HepG2 (cell line): ENCODE measurements at regions not wholly inside any gene's neighbourhood (a gene's known extent, or its start where the extent isn't known, plus 50 kb on each side); places are given as distances from the start of the nearest gene placed in this dataset.

Experiments used
- ATAC-seq: fragments of 200-7000 bp; cut with Tn5 transposase; 3 replicates; pipeline ENCODE4 v1.9.1; 2020; ENCODE audit warnings: mild to moderate bottlenecking, moderate library complexity
- BruUV-seq: library from RNA; stranded (reverse); fragments of 400-500 nt; replicated peaks from 2 replicates; lab custom pipeline; 2021; lab: Mats Ljungman, UMichigan
- CTCF ChIA-PET: fragments of 300-600 bp; formaldehyde crosslinking; extraction: SDS; loops from one replicate; lab custom pipeline; 2021; ENCODE audit warnings: low total read pairs, inconsistent platforms, low intra/inter-chr PET ratio; lab: Yijun Ruan, JAX
- POLR2A ChIA-PET: fragments of 350-600 bp; sonication (Branson Sonifier 250); formaldehyde crosslinking; loops from one replicate; lab custom pipeline; 2020; ENCODE audit warnings: antibody characterized with exemption, inconsistent platforms; lab: Yijun Ruan, JAX
- DNase-seq: peaks from one replicate; pipeline ENCODE4 v3.0.0-alpha.2; 2015; ENCODE audit warnings: low spot score
- FAIRE-seq: peaks from 3 replicates; lab custom pipeline; 2011; peaks lifted over from hg19 to GRCh38; lab: Jason Lieb, UNC
- H2AFZ ChIP-seq: one replicate; pipeline ENCODE4 v1.6.1; 2011; ENCODE audit warnings: low read length, inconsistent platforms
- H3K27ac ChIP-seq: fragments of 300-600 bp; 3 replicates; pipeline ENCODE4 v1.8.0; 2011; ENCODE audit warnings: mixed run types, mild to moderate bottlenecking, mixed read lengths, low read length, inconsistent platforms; ENCODE audit not compliant: insufficient read depth; ENCODE audit errors: extremely low read length
- H3K27me3 ChIP-seq, 2 experiments: fragments of 200-600 bp in 1 of 2; 2 replicates in 1 of 2; 3 replicates in 1 of 2; pipeline versions ENCODE4 v1.6.0 to v1.8.0; 2011; ENCODE audit warnings: low read length in 2 of 2, mild to moderate bottlenecking in 2 of 2, moderate library complexity in 2 of 2, inconsistent platforms in 1 of 2; ENCODE audit not compliant: insufficient read depth in 2 of 2, control insufficient read depth in 1 of 2
- H3K36me3 ChIP-seq, 2 experiments: fragments of 200-600 bp in 1 of 2; replicated peaks in 1 of 2; 2 replicates in 1 of 2; 3 replicates in 1 of 2; pipeline versions ENCODE4 v1.5.1 to v1.8.0; 2011; ENCODE audit warnings: low read length in 2 of 2, inconsistent platforms in 1 of 2; ENCODE audit not compliant: insufficient read depth in 2 of 2, control insufficient read depth in 1 of 2
- H3K4me1 ChIP-seq: 2 replicates; pipeline ENCODE4 v1.5.1; 2012; ENCODE audit warnings: low read length, inconsistent platforms; ENCODE audit not compliant: insufficient read depth
- H3K4me2 ChIP-seq: 2 replicates; pipeline ENCODE4 v1.6.0; 2011; ENCODE audit warnings: low read depth, low read length, inconsistent platforms
- H3K4me3 ChIP-seq, 3 experiments: fragments of 200-600 bp in 1 of 3; sonication (generic), shearing (Covaris generic) in 1 of 3; replicated peaks in 1 of 3; 2 replicates each; pipeline ENCODE4 v1.5.1; 2011 to 2016; ENCODE audit warnings: low read length in 3 of 3, inconsistent platforms in 2 of 3, low read depth in 2 of 3, mild to moderate bottlenecking in 2 of 3, control low read depth in 1 of 3, mixed read lengths in 1 of 3; ENCODE audit not compliant: insufficient read depth in 1 of 3
- H3K79me2 ChIP-seq: one replicate; pipeline ENCODE4 v1.6.1; 2011; ENCODE audit warnings: low read length, inconsistent platforms; ENCODE audit not compliant: insufficient read depth
- H3K9ac ChIP-seq: 2 replicates; pipeline ENCODE4 v1.6.0; 2011; ENCODE audit warnings: mild to moderate bottlenecking, low read depth, low read length, inconsistent platforms; ENCODE audit not compliant: insufficient read depth
- H3K9me3 ChIP-seq: 2 replicates; pipeline ENCODE4 v1.5.1; 2012; ENCODE audit warnings: mild to moderate bottlenecking, low read length
- H4K20me1 ChIP-seq: 2 replicates; pipeline ENCODE4 v1.6.0; 2011; ENCODE audit warnings: inconsistent platforms, mild to moderate bottlenecking, low read length, moderate library complexity; ENCODE audit not compliant: insufficient read depth
- CREB1 ChIP-seq, 2 experiments: fragments of 450-650 bp in 1 of 2; IDR thresholded peaks; 2 replicates each; pipeline ENCODE4 v1.6.1; 2016 to 2017; ENCODE audit warnings: control low read depth in 1 of 2, mild to moderate bottlenecking in 1 of 2, missing compliant biosample characterization in 1 of 2, missing genetic modification characterization in 1 of 2
- FOSL2 ChIP-seq: sonication (generic); formaldehyde crosslinking; IDR thresholded peaks from 2 replicates; pipeline ENCODE4 v1.4.0; 2020; ENCODE audit warnings: missing genetic modification reagents
- MAFF ChIP-seq: IDR thresholded peaks from 2 replicates; pipeline ENCODE4 v1.6.1; 2011; ENCODE audit warnings: low read depth, low read length, improper control_type of control experiment
- MAFK ChIP-seq, 2 experiments: IDR thresholded peaks in 1 of 2; conservative IDR thresholded peaks in 1 of 2; 2 replicates each; pipeline ENCODE4 v1.6.1; 2011; ENCODE audit warnings: improper control_type of control experiment in 2 of 2, low read length in 2 of 2
- NFE2L2 ChIP-seq: fragments of 150-350 bp; IDR thresholded peaks from 2 replicates; pipeline ENCODE4 v1.6.1; 2014; ENCODE audit warnings: low read length
- ZBTB46 ChIP-seq: sonication (generic); formaldehyde crosslinking; IDR thresholded peaks from 2 replicates; pipeline ENCODE4 v1.4.0; 2020; ENCODE audit warnings: mild to moderate bottlenecking, missing genetic modification reagents, borderline replicate concordance
- ZNF646 ChIP-seq: sonication (generic); formaldehyde crosslinking; IDR thresholded peaks from 2 replicates; pipeline ENCODE4 v1.9.0; 2021; ENCODE audit warnings: mild to moderate bottlenecking, missing genetic modification reagents
- WGBS: methylation state at CpG from one replicate; pipeline ENCODE4 v1.1.6; 2017; ENCODE audit warnings: low lambda C conversion rate; 5-methylcytosine and 5-hydroxymethylcytosine counted together
- in situ Hi-C: cut with HindIII; loops from 2 replicates; pipeline ENCODE4 v1.10.0; 2017; ENCODE audit warnings: low pct_unique_long_range_greater_than_20kb; ENCODE audit not compliant: extremely low pct_ligation_motif_present
- intact Hi-C: fragments of 100-400 bp; cut with micrococcal nuclease; formaldehyde crosslinking; loops from one replicate; pipeline ENCODE4 v1.10.0; 2022; ENCODE audit not compliant: unreplicated experiment
- TF ChIP-seq, protein P1 (sequence below): sonication (generic); formaldehyde crosslinking; IDR thresholded peaks from 2 replicates; pipeline ENCODE4 v1.4.0; 2020; ENCODE audit warnings: mild to moderate bottlenecking, missing genetic modification reagents
- TF ChIP-seq, protein P2 (sequence below): sonication (generic); formaldehyde crosslinking; IDR thresholded peaks from 2 replicates; pipeline ENCODE4 v1.5.1; 2020; ENCODE audit warnings: missing genetic modification reagents, mild to moderate bottlenecking, borderline replicate concordance

DNA sequence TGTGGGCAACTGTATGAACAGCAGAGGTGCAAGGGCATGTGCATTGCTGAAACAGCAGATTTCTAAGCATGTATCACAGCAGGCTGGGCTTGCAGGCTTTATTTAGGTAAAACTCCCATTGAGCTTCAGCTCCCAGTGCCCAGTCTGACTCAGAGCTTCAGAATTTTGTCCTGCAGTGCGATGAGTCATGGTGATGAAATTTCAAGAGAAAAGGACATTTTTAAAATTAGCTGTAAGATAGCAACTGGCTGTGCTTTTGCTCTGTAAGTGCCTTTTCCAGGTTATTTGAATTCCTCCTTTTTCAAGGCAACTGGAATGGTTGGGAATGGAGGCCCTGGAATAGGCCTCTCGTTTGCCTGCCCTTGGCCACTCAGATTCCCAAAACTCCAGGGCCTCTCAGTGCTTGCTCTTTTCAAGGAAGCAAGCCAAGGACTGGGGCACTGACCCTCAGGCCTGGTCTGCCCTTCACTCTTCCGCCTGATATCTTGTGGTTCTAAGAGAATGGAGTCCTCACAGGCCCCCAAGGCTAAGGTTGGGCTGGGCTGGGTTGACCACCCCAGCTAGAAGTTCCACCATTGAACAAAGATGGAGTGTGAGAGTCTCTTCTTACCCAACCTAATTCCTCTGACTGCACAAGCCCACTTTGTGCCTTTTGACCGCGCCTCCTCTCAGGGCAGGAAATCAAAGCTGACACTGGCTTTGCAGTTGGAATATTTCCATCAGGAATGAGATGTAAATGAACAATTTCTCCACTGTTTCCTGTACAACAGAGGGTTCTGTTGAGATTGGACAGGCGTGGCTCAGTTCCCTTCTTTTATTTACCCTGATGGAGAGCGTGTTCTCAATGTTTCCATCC lies 59.5 kb upstream of the PRSS23 start (continued):
- TF ChIP-seq, protein P1, sequence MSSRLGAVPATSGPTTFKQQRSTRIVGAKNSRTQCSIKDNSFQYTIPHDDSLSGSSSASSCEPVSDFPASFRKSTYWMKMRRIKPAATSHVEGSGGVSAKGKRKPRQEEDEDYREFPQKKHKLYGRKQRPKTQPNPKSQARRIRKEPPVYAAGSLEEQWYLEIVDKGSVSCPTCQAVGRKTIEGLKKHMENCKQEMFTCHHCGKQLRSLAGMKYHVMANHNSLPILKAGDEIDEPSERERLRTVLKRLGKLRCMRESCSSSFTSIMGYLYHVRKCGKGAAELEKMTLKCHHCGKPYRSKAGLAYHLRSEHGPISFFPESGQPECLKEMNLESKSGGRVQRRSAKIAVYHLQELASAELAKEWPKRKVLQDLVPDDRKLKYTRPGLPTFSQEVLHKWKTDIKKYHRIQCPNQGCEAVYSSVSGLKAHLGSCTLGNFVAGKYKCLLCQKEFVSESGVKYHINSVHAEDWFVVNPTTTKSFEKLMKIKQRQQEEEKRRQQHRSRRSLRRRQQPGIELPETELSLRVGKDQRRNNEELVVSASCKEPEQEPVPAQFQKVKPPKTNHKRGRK (CRISPR knock-in tag), result no peak

- H3K9ac ChIP-seq, result no peak overlapping the region
- no peak overlapping the region for H3K27ac ChIP-seq
- DNase-seq (no peak), FAIRE-seq (no peak), ATAC-seq (no peak)
- H2AFZ ChIP-seq, result no peak overlapping the region
- H3K79me2 ChIP-seq, result no peaks in the 10 kb centered on the region
- H3K4me3 ChIP-seq, result no peak overlapping the region
- 23% methylated on average over 2 of the region's 2 CpGs for WGBS
- no peaks in the 10 kb centered on the region for H4K20me1 ChIP-seq
- H3K4me1 ChIP-seq, result peaks cover 47% of the 10 kb centered on the region
- H3K9me3 ChIP-seq, result no peaks in the 10 kb centered on the region
- no peak overlapping the region for H3K4me2 ChIP-seq
- H3K36me3 ChIP-seq, result no peaks in the 10 kb centered on the region
- POLR2A ChIA-PET, result no interaction called here
- in situ Hi-C loops, result no loop called here
- no TSS peak for BruUV-seq
- intact Hi-C loops, result no loop called here
- no peaks in the 10 kb centered on the region; a peak in 1 of 5 replicates for H3K27me3 ChIP-seq
- CTCF ChIA-PET, result no interaction called here
- TF ChIP-seq MAFK (conservative IDR thresholded peaks at IDR 0.05 in 1 of 2, IDR thresholded peaks at IDR 0.05 in 1 of 2; ENCODE audit: low read length in 2 of 2) (peak; percentile 59 to 64), NFE2L2 (peak; percentile 86), MAFF (0 out of 2 replicates have a peak, but pooled peaks have one; percentile 45), CREB1 (IDR thresholded peaks at IDR 0.05) (no peak), CREB1 (CRISPR knock-in tag; IDR thresholded peaks at IDR 0.05) (no peak), ZNF646 (no peak), ZBTB46 (CRISPR knock-in tag) (no peak), FOSL2 (CRISPR knock-in tag) (peak; percentile 72)
- TF ChIP-seq, protein P2, sequence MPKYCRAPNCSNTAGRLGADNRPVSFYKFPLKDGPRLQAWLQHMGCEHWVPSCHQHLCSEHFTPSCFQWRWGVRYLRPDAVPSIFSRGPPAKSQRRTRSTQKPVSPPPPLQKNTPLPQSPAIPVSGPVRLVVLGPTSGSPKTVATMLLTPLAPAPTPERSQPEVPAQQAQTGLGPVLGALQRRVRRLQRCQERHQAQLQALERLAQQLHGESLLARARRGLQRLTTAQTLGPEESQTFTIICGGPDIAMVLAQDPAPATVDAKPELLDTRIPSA, result no peak
Observed at GRCh38 chr11:86738568-86738967, 61.8 kb upstream of the PRSS23 start.
